PFSK-1 (cell line): ENCODE measurements at regions not wholly inside any gene's neighbourhood (a gene's known extent, or its start where the extent isn't known, plus 50 kb on each side); places are given as distances from the start of the nearest gene placed in this dataset.

ENCODE experiments used
- FOXP2 ChIP-seq: optimal IDR thresholded peaks from 2 replicates; pipeline ENCODE3; 2011; ENCODE audit warnings: borderline replicate concordance, control low read depth, inconsistent platforms; ENCODE audit not compliant: insufficient read depth; ENCODE audit errors: extremely low read length, extremely low read depth
- POLR2AphosphoS5 ChIP-seq: IDR thresholded peaks from 2 replicates; pipeline ENCODE4 v1.6.1; 2012; ENCODE audit warnings: low read depth, mild to moderate bottlenecking, control low read depth, low read length, moderate library complexity
- REST ChIP-seq, 2 experiments: IDR thresholded peaks; 2 replicates each; pipeline versions ENCODE4 v1.6.1 to v1.8.0; 2011 to 2012; ENCODE audit warnings: low read depth in 2 of 2, low read length in 2 of 2, control low read depth in 1 of 2, inconsistent platforms in 1 of 2, mild to moderate bottlenecking in 1 of 2, moderate library complexity in 1 of 2; ENCODE audit not compliant: insufficient read depth in 1 of 2
- SIN3A ChIP-seq: IDR thresholded peaks from 2 replicates; pipeline ENCODE4 v1.6.1; 2012; ENCODE audit warnings: mild to moderate bottlenecking, low read length, moderate library complexity, borderline replicate concordance; ENCODE audit not compliant: insufficient read depth
- TAF1 ChIP-seq: IDR thresholded peaks from 2 replicates; pipeline ENCODE4 v1.6.1; 2012; ENCODE audit warnings: low read length, control low read depth, borderline replicate concordance; ENCODE audit not compliant: insufficient read depth

- no peak for TF ChIP-seq POLR2AphosphoS5
Observed at GRCh38 chr4:184324939-184325477, 107.3 kb upstream of the ENPP6 start.

GRCh38 chr4:184322328-184323025, 104.8 kb upstream of the ENPP6 start:
- TF ChIP-seq REST (IDR thresholded peaks at IDR 0.05; ENCODE audit: insufficient read depth in 1 of 2, low read depth in 2 of 2, low read length in 2 of 2) (no peak), FOXP2 (no peak)

GRCh38 chr4:184320631-184321030, 103.0 kb upstream of the ENPP6 start:
- no peak for TF ChIP-seq POLR2AphosphoS5
- TF ChIP-seq REST (IDR thresholded peaks at IDR 0.05; ENCODE audit: insufficient read depth in 1 of 2, low read depth in 2 of 2, low read length in 2 of 2): no peak
- TF ChIP-seq SIN3A: no peak
- no peak for TF ChIP-seq TAF1
- no peak for TF ChIP-seq FOXP2

DNA sequence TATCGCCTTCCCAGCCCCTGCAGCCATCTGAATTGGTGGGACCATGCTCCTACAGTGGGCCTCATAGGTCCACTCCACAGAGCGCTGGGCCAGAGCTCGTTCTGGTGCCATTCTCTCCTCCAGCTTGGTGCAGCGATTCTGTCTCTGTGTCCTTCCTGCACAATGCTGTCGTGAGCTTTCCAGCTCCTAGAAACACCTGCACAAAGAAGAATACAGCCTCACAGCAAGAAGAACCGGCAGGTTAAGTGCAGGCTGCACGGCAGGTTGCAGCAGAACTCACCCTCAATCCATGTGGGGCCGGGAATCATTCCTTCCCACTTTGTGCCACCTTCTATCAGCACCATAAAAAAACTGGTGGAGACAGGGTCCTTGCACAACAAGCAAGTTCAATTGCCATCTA, 101.2 kb upstream of the ENPP6 start:
- no peak for TF ChIP-seq SIN3A
- no peak for TF ChIP-seq TAF1
- no peak for TF ChIP-seq REST (IDR thresholded peaks at IDR 0.05; ENCODE audit: insufficient read depth in 1 of 2, low read depth in 2 of 2, low read length in 2 of 2)
- no peak for TF ChIP-seq FOXP2
- no peak for TF ChIP-seq POLR2AphosphoS5

GRCh38 chr4:184317234-184317918, 99.7 kb upstream of the ENPP6 start:
- TF ChIP-seq FOXP2: no peak

GRCh38 chr4:184316821-184317220, 99.1 kb upstream of the ENPP6 start:
- TF ChIP-seq FOXP2 (no peak), TAF1 (no peak), SIN3A (no peak), REST (IDR thresholded peaks at IDR 0.05; ENCODE audit: insufficient read depth in 1 of 2, low read depth in 2 of 2, low read length in 2 of 2) (no peak), POLR2AphosphoS5 (no peak)
